Kidney (tissue), 13 donors: ENCODE measurements at regions not wholly inside any gene's neighbourhood (a gene's known extent, or its start where the extent isn't known, plus 50 kb on each side); places are given as distances from the start of the nearest gene placed in this dataset.

Source experiments
- DNase-seq, 5 donors: peaks; one replicate each; pipeline ENCODE4 v3.0.0-alpha.2; 2013 to 2020
- FAIRE-seq: peaks from 2 replicates; lab custom pipeline; 2012; peaks lifted over from hg19 to GRCh38; lab: Jason Lieb, UNC
- H3K27ac ChIP-seq, 2 donors: one replicate each; pipeline ENCODE4 v1.7.0; 2013; ENCODE audit warnings: low read depth in 2 of 2, low read length in 2 of 2, inconsistent platforms in 1 of 2
- H3K27me3 ChIP-seq: one replicate; pipeline ENCODE4 v1.7.1; 2013; ENCODE audit warnings: low read length, inconsistent platforms; ENCODE audit not compliant: control insufficient read depth, insufficient read depth
- H3K36me3 ChIP-seq, 3 donors: one replicate each; pipeline versions ENCODE4 v1.7.0 to v1.7.1; 2013; ENCODE audit warnings: low read length in 3 of 3, control low read depth in 1 of 3, inconsistent platforms in 1 of 3; ENCODE audit not compliant: insufficient read depth in 3 of 3, control insufficient read depth in 2 of 3
- H3K4me1 ChIP-seq, 3 donors: one replicate each; pipeline versions ENCODE4 v1.7.0 to v1.7.1; 2013; ENCODE audit warnings: low read length in 3 of 3, inconsistent platforms in 1 of 3, low read depth in 1 of 3; ENCODE audit not compliant: control insufficient read depth in 2 of 3, insufficient read depth in 2 of 3
- H3K4me3 ChIP-seq, 3 donors: one replicate each; pipeline versions ENCODE4 v1.7.0 to v1.8.1; 2013; ENCODE audit warnings: low read length in 3 of 3, control low read depth in 1 of 3, inconsistent platforms in 1 of 3
- H3K9ac ChIP-seq, 3 donors: one replicate each; pipeline versions ENCODE4 v1.7.0 to v1.7.1; 2013; ENCODE audit warnings: low read length in 3 of 3, control low read depth in 1 of 3, inconsistent platforms in 1 of 3
- H3K9me3 ChIP-seq, 3 donors: one replicate each; pipeline versions ENCODE4 v1.7.0 to v1.7.1; 2013; ENCODE audit warnings: low read length in 3 of 3, control low read depth in 1 of 3, inconsistent platforms in 1 of 3; ENCODE audit not compliant: control insufficient read depth in 2 of 3, insufficient read depth in 1 of 3
- intact Hi-C: fragments of 100-400 bp; cut with DNase I; formaldehyde crosslinking; loops from one replicate; pipeline ENCODE4 v1.11.1; 2022
- TF ChIP-seq, protein P1 (sequence below): IDR thresholded peaks from 3 replicates; pipeline ENCODE4 v1.5.1; 2012; ENCODE audit warnings: mild to moderate bottlenecking, moderate library complexity, borderline replicate concordance; ENCODE audit not compliant: insufficient read depth; ENCODE audit errors: extremely low read depth
- donor health status: control.
- donor health status: control.
- donor health status: control.
- donor health status: control.
- donor health status: control.
- donor health status: DM: yes; HTN: yes; CAD: no.
- donor health status: Normal renal cell carcinoma (clear cell type).

DNA sequence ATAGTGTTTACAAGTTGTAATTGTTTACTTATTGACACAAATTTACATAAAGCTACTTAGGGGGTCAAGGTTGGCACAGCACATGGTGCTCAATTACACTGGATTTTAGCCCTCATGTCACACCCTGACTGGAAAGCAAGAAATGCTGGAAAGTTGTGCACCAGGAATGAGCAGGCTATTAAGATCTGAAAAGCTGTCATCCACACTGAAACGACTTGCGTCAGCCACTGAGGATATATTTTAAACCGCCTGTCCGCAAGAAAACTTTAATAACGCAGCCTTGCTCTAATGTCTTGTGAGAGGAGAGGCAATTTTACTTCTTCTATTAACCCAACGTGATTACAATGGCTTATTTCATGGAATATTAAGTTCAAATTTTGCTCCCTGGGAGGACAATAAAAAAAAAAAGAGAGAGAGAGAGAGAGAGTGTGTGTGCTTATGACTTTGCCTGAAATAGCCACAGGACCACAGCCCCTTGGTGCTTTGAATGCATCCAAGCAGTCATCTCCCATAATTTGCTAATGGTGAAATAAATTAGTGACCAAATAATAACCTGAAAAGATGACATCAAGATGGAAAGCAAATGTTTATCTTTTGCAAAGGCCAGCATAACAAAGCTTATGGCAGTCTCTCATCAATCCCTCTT lies 425.4 kb upstream of the PSMD7 start:
- H3K27me3 ChIP-seq: no peaks in the 10 kb centered on the region
- FAIRE-seq (no peak), DNase-seq (no peak)
- H3K9ac ChIP-seq: no peak overlapping the region
- no peaks in the 10 kb centered on the region for H3K9me3 ChIP-seq
- no peak overlapping the region for H3K4me3 ChIP-seq
- intact Hi-C loops: no loop called here
- TF ChIP-seq, protein P1, sequence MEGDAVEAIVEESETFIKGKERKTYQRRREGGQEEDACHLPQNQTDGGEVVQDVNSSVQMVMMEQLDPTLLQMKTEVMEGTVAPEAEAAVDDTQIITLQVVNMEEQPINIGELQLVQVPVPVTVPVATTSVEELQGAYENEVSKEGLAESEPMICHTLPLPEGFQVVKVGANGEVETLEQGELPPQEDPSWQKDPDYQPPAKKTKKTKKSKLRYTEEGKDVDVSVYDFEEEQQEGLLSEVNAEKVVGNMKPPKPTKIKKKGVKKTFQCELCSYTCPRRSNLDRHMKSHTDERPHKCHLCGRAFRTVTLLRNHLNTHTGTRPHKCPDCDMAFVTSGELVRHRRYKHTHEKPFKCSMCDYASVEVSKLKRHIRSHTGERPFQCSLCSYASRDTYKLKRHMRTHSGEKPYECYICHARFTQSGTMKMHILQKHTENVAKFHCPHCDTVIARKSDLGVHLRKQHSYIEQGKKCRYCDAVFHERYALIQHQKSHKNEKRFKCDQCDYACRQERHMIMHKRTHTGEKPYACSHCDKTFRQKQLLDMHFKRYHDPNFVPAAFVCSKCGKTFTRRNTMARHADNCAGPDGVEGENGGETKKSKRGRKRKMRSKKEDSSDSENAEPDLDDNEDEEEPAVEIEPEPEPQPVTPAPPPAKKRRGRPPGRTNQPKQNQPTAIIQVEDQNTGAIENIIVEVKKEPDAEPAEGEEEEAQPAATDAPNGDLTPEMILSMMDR: no peak
- no peaks in the 10 kb centered on the region for H3K4me1 ChIP-seq
- H3K27ac ChIP-seq: no peak overlapping the region
- no peaks in the 10 kb centered on the region for H3K36me3 ChIP-seq

DNA sequence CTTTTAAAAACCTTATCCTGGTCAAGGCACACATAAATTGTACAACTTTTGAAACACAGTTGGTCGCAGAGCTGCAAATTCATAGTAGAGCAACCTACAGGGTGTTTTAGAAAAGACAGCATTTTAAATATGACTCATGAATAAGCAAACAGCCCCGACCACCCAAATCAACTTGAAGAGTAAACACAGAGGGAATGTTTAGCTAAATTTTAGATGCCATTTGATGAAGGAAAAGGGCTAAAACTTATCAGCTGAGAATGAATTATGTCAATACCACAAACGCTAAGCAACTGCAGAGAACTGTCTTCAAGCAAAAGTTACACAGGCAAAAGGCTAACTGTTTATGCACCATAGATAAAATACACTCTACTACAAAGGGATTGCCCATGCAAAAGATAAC lies 427.5 kb upstream of the PSMD7 start:
- TF ChIP-seq, protein P1: no peak
- FAIRE-seq (no peak), DNase-seq (no peak)
- Histone ChIP-seq H3K4me1 (no peaks in the 10 kb centered on the region), H3K27ac (no peak overlapping the region), H3K4me3 (no peak overlapping the region), H3K9ac (no peak overlapping the region), H3K27me3 (no peaks in the 10 kb centered on the region), H3K9me3 (no peaks in the 10 kb centered on the region), H3K36me3 (no peaks in the 10 kb centered on the region)
- intact Hi-C loops: no loop called here

DNA sequence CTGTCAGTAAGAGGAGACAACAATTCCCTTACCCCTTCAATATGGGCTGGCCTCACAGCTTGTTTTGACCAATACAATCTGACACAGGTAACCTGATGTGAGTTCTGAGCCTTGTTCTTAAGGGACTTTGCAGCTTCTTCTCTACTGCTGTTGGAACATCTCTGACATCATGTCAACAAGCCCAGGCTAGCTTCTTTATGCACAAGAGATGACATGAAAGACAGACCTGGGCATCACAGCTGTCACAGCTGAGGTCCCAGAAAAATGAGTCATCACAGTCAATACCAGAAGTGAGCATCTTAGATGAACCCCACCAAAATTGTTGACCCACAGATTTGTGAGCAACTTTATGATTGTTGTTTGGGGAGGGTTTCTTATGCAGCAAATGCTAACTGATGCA lies 431.7 kb upstream of the PSMD7 start:
- TF ChIP-seq, protein P1: no peak
- intact Hi-C loops: no loop called here
- H3K27me3 ChIP-seq: no peaks in the 10 kb centered on the region
- H3K27ac ChIP-seq: no peak overlapping the region
- H3K9me3 ChIP-seq: no peaks in the 10 kb centered on the region
- H3K4me1 ChIP-seq: no peaks in the 10 kb centered on the region
- DNase-seq (no peak), FAIRE-seq (no peak)
- H3K36me3 ChIP-seq: no peaks in the 10 kb centered on the region
- H3K4me3 ChIP-seq: no peak overlapping the region
- no peak overlapping the region for H3K9ac ChIP-seq

DNA sequence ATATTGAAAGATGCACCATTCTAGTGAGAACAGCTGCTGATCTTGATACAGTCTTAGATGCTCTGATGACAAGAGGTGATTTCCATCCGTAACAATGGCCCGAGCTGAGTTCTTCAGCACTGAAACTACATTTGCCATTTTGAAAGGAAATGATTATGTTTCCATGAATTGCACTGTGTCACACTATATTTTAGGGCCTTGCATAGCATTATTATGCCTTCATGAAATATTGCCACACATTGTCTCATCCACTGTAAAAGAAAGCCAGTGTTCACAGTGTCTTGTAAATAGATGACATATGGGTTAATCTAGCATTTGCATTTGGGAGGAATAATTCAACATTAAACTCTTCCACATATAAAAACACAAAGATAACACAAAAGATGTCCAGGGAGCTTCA lies 438.3 kb upstream of the PSMD7 start:
- Histone ChIP-seq H3K4me3 (no peak overlapping the region), H3K9ac (no peak overlapping the region), H3K36me3 (no peaks in the 10 kb centered on the region), H3K27me3 (no peaks in the 10 kb centered on the region), H3K27ac (no peak overlapping the region), H3K4me1 (no peaks in the 10 kb centered on the region), H3K9me3 (no peaks in the 10 kb centered on the region)
- no peak for DNase-seq
- TF ChIP-seq, protein P1: no peak
- intact Hi-C loops: no loop called here
- no peak for FAIRE-seq
